Ishikawa (cell line): ENCODE measurements at regions not wholly inside any gene's neighbourhood (a gene's known extent, or its start where the extent isn't known, plus 50 kb on each side); places are given as distances from the start of the nearest gene placed in this dataset.

Source experiments
- CEBPB ChIP-seq: IDR thresholded peaks from 2 replicates; pipeline ENCODE4 v1.6.1; 2012
- CREB1 ChIP-seq: IDR thresholded peaks from 2 replicates; pipeline ENCODE4 v1.6.1; 2012; ENCODE audit warnings: low read depth
- EGR1 ChIP-seq: IDR thresholded peaks from 2 replicates; pipeline ENCODE4 v1.6.1; 2012
- EP300 ChIP-seq: IDR thresholded peaks from 2 replicates; pipeline ENCODE4 v1.6.1; 2012; ENCODE audit warnings: borderline replicate concordance
- FOXM1 ChIP-seq: IDR thresholded peaks from 2 replicates; pipeline ENCODE4 v1.6.1; 2012; ENCODE audit warnings: low read depth, borderline replicate concordance
- NFIC ChIP-seq: IDR thresholded peaks from 2 replicates; pipeline ENCODE4 v1.6.1; 2012
- RAD21 ChIP-seq: IDR thresholded peaks from 2 replicates; pipeline ENCODE4 v1.6.1; 2012; ENCODE audit warnings: low read depth
- TAF1 ChIP-seq: IDR thresholded peaks from 2 replicates; pipeline ENCODE4 v1.6.1; 2012; ENCODE audit warnings: low read depth, mild to moderate bottlenecking
- TCF12 ChIP-seq: IDR thresholded peaks from 2 replicates; pipeline ENCODE4 v1.6.1; 2012; ENCODE audit warnings: low read depth
- TEAD4 ChIP-seq: IDR thresholded peaks from 2 replicates; pipeline ENCODE4 v1.6.1; 2012
- YY1 ChIP-seq: IDR thresholded peaks from 2 replicates; pipeline ENCODE4 v1.6.1; 2012; ENCODE audit warnings: low read depth
- ZBTB7A ChIP-seq: IDR thresholded peaks from 2 replicates; pipeline ENCODE4 v1.6.1; 2012; ENCODE audit warnings: low read depth
- TF ChIP-seq, protein P1 (sequence below): IDR thresholded peaks from 2 replicates; pipeline ENCODE4 v1.6.1; 2012
- TF ChIP-seq, protein P2 (sequence below): IDR thresholded peaks from 2 replicates; pipeline ENCODE4 v1.6.1; 2012
- TF ChIP-seq, protein P3 (sequence below): IDR thresholded peaks from 2 replicates; pipeline ENCODE4 v1.6.1; 2012; ENCODE audit warnings: low read depth, mild to moderate bottlenecking

DNA sequence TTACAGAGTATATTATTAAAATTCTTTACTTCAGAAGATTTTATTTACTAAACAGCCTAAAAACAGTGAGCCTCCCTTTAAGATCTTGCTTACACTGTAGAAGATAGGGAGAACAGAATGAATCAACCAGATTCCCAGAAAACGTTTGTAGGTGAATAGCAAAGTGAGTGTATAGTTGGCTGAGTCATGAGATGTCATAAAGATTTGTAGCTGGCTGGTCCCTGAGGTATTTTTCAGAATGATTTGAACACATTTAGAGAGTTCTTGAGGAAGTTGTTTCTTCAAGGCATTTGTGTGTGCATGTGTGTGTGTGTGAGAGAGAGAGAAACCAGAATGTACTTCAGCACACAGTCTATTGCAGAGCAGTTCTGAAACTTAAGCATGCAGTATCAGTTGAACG, 159.4 kb upstream of the PRR16 start:
- no peak for TF ChIP-seq TCF12
- no peak for TF ChIP-seq FOXM1
- no peak for TF ChIP-seq YY1
- TF ChIP-seq CEBPB: no peak
- no peak for TF ChIP-seq TEAD4
- no peak for TF ChIP-seq NFIC
- TF ChIP-seq CREB1: no peak
- no peak for TF ChIP-seq EP300
- TF ChIP-seq TAF1: no peak
- TF ChIP-seq, protein P1, sequence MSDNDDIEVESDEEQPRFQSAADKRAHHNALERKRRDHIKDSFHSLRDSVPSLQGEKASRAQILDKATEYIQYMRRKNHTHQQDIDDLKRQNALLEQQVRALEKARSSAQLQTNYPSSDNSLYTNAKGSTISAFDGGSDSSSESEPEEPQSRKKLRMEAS: no peak
- no peak for TF ChIP-seq ZBTB7A
- no peak for TF ChIP-seq RAD21
- TF ChIP-seq, protein P2, sequence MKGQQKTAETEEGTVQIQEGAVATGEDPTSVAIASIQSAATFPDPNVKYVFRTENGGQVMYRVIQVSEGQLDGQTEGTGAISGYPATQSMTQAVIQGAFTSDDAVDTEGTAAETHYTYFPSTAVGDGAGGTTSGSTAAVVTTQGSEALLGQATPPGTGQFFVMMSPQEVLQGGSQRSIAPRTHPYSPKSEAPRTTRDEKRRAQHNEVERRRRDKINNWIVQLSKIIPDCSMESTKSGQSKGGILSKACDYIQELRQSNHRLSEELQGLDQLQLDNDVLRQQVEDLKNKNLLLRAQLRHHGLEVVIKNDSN: no peak

DNA sequence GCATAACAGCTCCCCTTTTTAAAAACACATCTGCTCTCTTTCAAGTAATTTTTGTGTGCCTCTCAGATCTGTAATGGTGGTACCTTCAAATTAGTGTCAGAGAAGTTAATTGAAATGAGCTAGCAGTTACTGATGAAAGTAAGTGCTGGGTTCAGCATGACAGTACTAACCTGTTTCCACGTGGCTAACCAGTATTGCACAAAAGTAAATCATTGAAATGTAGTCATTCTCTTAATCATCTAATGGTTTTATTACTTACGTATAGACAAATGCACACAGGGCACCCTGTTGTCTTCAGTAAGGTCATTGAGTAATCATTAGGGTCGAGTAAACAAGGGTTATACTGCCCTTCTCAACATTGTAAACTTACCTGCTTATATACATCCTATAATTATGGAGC, 157.8 kb upstream of the PRR16 start:
- TF ChIP-seq NFIC: no peak
- TF ChIP-seq TEAD4: no peak
- TF ChIP-seq FOXM1: no peak
- TF ChIP-seq RAD21: no peak
- TF ChIP-seq TCF12: no peak
- TF ChIP-seq ZBTB7A: no peak
- no peak for TF ChIP-seq EP300
- TF ChIP-seq, protein P2: no peak
- TF ChIP-seq, protein P3, sequence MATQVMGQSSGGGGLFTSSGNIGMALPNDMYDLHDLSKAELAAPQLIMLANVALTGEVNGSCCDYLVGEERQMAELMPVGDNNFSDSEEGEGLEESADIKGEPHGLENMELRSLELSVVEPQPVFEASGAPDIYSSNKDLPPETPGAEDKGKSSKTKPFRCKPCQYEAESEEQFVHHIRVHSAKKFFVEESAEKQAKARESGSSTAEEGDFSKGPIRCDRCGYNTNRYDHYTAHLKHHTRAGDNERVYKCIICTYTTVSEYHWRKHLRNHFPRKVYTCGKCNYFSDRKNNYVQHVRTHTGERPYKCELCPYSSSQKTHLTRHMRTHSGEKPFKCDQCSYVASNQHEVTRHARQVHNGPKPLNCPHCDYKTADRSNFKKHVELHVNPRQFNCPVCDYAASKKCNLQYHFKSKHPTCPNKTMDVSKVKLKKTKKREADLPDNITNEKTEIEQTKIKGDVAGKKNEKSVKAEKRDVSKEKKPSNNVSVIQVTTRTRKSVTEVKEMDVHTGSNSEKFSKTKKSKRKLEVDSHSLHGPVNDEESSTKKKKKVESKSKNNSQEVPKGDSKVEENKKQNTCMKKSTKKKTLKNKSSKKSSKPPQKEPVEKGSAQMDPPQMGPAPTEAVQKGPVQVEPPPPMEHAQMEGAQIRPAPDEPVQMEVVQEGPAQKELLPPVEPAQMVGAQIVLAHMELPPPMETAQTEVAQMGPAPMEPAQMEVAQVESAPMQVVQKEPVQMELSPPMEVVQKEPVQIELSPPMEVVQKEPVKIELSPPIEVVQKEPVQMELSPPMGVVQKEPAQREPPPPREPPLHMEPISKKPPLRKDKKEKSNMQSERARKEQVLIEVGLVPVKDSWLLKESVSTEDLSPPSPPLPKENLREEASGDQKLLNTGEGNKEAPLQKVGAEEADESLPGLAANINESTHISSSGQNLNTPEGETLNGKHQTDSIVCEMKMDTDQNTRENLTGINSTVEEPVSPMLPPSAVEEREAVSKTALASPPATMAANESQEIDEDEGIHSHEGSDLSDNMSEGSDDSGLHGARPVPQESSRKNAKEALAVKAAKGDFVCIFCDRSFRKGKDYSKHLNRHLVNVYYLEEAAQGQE: no peak
- TF ChIP-seq YY1: no peak
- TF ChIP-seq, protein P1: no peak
- no peak for TF ChIP-seq EGR1
- TF ChIP-seq TAF1: no peak
- no peak for TF ChIP-seq CREB1
- TF ChIP-seq CEBPB: no peak

DNA sequence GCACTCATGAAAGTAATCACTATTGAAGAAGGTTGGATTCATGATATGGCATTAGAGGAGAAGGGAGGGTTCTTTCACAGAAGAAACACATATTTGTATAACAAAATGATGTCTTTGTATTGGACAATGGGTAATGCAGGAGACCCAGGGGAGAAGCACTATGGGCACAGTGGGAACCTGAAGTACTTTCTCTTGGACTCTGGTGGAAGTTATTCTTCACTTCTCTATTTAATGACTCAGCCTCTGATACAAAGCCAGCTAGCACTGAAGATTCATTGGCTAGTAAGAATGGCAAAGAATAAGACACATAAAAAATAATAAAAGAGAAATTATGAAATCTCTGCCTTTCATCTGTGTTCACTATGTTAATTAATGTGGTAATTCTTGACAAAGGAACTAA, 149.9 kb upstream of the PRR16 start:
- TF ChIP-seq, protein P1: no peak
- no peak for TF ChIP-seq NFIC
- TF ChIP-seq, protein P3: no peak
- TF ChIP-seq FOXM1: no peak
- TF ChIP-seq EP300: no peak
- TF ChIP-seq ZBTB7A: no peak
- TF ChIP-seq TCF12: no peak
- no peak for TF ChIP-seq EGR1
- no peak for TF ChIP-seq YY1
- no peak for TF ChIP-seq TEAD4
- no peak for TF ChIP-seq RAD21
- no peak for TF ChIP-seq TAF1
- TF ChIP-seq CREB1: no peak
- TF ChIP-seq CEBPB: no peak
- TF ChIP-seq, protein P2: no peak

DNA sequence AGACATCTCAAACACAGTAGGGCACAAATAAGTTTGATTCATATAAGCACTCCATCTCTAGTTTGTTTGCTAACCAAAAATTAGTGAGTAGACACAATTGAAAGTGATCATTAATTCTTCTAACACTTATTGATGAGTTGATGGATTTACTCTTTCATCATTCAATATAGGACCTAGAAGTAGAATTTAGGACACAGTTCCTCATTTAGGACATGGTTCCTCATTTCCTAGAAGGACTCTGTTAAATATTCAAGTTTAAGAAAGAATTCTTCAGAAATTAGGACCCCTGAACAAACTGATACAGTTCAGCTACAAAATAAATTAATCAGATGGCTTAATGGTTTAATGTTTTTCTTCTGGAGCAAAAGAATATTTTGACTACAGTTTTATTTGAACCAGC, 143.5 kb upstream of the PRR16 start:
- no peak for TF ChIP-seq FOXM1
- TF ChIP-seq CEBPB: no peak

DNA sequence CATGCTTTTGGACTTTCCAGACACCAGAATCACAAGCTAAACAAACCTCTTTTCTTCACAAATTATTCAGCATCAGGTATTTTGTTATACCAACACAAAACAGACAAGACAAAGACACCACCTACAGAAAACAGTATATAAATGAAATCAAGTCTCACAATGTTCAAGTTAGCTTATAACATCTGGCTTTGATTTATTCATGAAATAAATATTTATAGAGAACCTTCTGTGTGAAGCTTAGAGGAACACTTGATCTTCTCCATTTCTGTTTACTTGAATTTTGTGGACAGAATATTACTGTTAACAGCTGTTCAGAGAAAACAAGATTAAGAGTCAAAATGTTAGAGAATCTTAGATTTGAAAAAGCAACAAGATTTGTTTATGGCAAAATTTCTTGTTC, 137.4 kb upstream of the PRR16 start:
- TF ChIP-seq NFIC (no peak), CREB1 (no peak), TCF12 (no peak), TEAD4 (no peak), EGR1 (no peak), EP300 (no peak), CEBPB (no peak), RAD21 (no peak)
- TF ChIP-seq, protein P3: no peak
